SKM-1 treated with dmso at 0.1 percent for 144 hours (cell line): ENCODE measurements at regions not wholly inside any gene's neighbourhood (a gene's known extent, or its start where the extent isn't known, plus 50 kb on each side); places are given as distances from the start of the nearest gene placed in this dataset.
"Not testable (repeated sequence)": the region's sequence is repeated elsewhere in the genome, so short reads cannot be mapped to it uniquely, and the experiment has no call there.

Experiments
- DNase-seq: peaks from one replicate; lab custom pipeline; 2025; ENCODE audit not compliant: unreplicated experiment; lab: John Stamatoyannopoulos, UW

- no peak for DNase-seq
Measured at GRCh38 chr6:63477422-63478040, 94.7 kb upstream of the LOC128125822 start.

DNA sequence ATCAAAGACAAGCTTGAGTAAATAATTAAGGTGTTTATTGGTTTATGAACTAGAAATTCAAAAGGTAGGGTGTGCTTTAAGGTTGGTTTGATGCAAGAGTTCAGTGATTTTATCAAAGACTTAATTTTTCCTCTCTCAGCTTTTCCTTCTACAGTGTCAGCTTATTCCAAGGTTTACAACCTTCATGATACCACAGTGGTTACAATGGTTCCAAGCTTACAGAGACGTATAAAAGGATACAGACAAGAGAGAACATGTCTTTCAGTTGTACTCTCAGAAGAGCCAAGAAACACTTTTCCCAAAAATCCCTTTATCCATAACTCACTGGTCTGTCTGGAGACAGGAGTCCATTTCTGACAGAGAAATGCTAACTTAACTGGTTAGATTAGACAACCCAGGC is 93.5 kb upstream of the LOC128125822 start:
- DNase-seq: no peak

DNA sequence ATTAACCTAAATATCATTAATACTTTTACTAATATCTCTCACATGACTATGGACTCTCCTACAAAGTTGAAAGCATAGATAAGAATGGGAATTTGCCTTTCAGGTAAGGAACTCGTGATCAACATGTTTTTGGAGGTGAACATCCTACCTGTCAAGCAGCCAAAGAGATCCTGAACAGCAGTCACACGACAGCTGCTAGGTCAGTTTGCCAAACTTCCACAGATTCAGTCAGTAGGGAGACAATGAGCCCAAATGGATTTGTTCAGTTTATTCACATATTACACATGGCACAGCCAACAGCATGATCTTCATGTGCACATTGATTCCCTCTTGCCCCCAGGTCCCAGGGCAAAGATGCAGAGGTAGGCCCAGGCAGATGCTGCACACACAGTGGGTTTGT is 86.1 kb upstream of the LOC128125822 start:
- DNase-seq: no peak

- DNase-seq: no peak
Measured at GRCh38 chr6:63487103-63487813, 85.0 kb upstream of the LOC128125822 start.

- DNase-seq: no peak
Measured at GRCh38 chr6:63491119-63491518, 81.2 kb upstream of the LOC128125822 start.

GRCh38 chr6:63492476-63492875 is 79.8 kb upstream of the LOC128125822 start:
- no peak for DNase-seq

- no peak for DNase-seq
Measured at GRCh38 chr6:63493557-63493956, 78.7 kb upstream of the LOC128125822 start.

GRCh38 chr6:63496361-63496804 is 75.9 kb upstream of the LOC128125822 start:
- DNase-seq: no peak

DNA sequence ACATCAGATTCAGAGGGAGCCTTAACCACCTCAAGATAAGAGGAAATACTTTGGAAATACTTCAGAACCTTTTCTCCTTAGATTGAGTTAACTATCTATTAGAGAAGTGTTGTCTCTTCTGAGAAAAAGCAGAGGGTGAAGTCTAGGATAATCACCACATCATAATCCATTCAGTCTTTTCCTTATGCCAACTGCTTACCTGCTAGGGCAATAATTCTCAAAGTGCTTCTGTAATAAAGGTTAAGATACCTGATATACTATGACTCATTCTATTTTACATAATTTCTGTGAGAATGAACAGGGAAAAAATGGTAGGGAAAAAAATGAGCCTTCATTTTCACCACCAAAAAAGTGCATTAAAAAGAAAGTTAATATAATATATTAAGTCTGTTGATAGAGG is 70.1 kb upstream of the LOC128125822 start:
- DNase-seq: no peak

- no peak for DNase-seq
Measured at GRCh38 chr6:63503199-63503598, 69.1 kb upstream of the LOC128125822 start.

GRCh38 chr6:63504777-63505384 is 67.4 kb upstream of the LOC128125822 start:
- no peak for DNase-seq

GRCh38 chr6:63507096-63507495 is 65.2 kb upstream of the LOC128125822 start:
- DNase-seq: no peak

GRCh38 chr6:63509652-63510352 is 62.5 kb upstream of the LOC128125822 start:
- no peak for DNase-seq

- no peak for DNase-seq
Measured at GRCh38 chr6:63510353-63510686, 62.0 kb upstream of the LOC128125822 start.

GRCh38 chr6:63510849-63511248 is 61.4 kb upstream of the LOC128125822 start:
- no peak for DNase-seq

GRCh38 chr6:63514488-63515173 is 57.6 kb upstream of the LOC128125822 start:
- DNase-seq: no peak

DNA sequence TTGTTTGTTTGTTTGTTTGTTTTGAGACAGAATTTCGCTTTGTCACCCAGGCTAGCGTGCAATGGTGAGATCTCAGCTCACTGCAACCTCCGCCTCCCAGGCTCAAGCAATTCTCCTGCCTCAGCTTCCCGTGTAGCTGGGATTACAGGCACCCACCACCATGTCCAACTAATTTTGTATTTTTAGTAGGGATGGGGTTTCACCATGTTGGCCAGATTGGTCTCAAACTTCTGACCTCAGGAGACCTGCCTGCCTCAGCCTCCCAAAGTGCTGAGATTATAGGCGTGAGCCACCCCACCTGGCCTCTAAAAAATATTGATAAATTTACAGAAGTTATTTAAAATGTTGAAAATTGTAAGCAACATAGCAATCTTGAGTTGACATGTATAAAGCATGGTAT is 57.1 kb upstream of the LOC128125822 start:
- DNase-seq: not testable (repeated sequence)

DNA sequence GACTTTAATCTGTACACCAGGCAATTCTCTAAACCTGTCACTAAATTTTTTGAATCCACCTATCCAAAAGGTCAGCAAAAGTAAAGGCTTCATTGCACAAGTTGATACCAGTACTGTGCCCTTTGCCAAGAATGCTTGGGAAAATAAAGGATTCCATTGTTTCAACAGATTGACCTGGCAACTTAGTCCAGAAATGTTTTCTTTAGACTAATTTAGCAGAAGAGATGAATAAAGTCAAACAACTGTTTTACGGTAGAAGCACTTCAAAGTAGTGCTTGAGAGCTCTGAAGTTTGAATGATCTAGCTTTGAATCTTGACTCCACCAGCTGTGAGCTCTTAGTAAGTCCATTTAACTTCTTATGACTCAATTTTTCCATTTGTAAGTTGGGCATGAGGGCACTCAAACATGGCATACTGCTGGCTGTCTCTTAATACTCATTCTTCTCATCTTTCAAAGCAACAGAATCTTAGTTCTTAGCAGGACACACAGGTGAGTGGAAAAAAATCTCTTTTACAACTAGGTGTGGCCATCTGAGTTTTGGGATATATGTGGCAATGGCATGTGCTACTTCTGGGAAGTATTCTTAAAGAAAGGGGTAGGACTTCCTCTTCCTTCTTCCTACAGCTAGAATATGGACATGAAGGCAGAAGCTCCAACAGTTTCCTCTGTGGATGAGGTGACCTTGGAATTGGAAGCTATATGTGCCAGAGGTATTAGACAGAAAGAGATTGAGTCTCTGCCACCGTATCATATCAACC is 55.9 kb upstream of the LOC128125822 start:
- no peak for DNase-seq

DNA sequence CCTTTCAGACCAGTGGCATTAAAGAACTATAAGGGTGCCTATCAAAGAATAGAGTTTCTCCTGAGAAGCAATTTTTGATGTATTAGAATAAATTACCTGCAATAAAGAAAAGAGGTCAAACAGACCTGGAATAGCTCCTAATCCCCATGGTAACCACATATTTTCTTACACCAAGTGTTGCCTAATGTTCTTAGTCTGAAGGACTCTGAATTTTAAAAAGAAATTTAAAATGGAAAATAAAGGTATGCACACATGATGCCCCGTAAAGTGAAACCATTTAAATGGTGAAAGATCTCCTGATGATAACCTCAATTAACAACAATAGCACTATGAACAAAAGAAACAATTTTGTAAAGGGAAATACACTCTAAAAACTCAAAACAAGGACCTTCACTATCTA is 55.1 kb upstream of the LOC128125822 start:
- no peak for DNase-seq

GRCh38 chr6:63521475-63522210 is 50.6 kb upstream of the LOC128125822 start:
- no peak for DNase-seq
